GM12874 (cell line): ENCODE measurements at regions not wholly inside any gene's neighbourhood (a gene's known extent, or its start where the extent isn't known, plus 50 kb on each side); places are given as distances from the start of the nearest gene placed in this dataset.

Experiments used
- CTCF ChIP-seq: IDR thresholded peaks from 2 replicates; pipeline ENCODE4 v1.5.1; 2011; ENCODE audit warnings: low read depth, mild to moderate bottlenecking, control low read depth, low read length, moderate library complexity; ENCODE audit not compliant: insufficient read depth

- no peak for TF ChIP-seq CTCF
Observed at GRCh38 chr14:25371068-25371467, 321.1 kb upstream of the STXBP6 start.

- no peak for TF ChIP-seq CTCF
Observed at GRCh38 chr14:25358330-25358729, 308.4 kb upstream of the STXBP6 start.

GRCh38 chr14:25351269-25351668, 301.3 kb upstream of the STXBP6 start:
- no peak for TF ChIP-seq CTCF

GRCh38 chr14:25350802-25351201, 300.9 kb upstream of the STXBP6 start:
- TF ChIP-seq CTCF: no peak

- TF ChIP-seq CTCF: no peak
Observed at GRCh38 chr14:25350021-25350420, 300.1 kb upstream of the STXBP6 start.

- TF ChIP-seq CTCF: no peak
Observed at GRCh38 chr14:25349269-25349668, 299.3 kb upstream of the STXBP6 start.

GRCh38 chr14:25340882-25341281, 290.9 kb upstream of the STXBP6 start:
- TF ChIP-seq CTCF: no peak

GRCh38 chr14:25322784-25323183, 272.8 kb upstream of the STXBP6 start:
- TF ChIP-seq CTCF: no peak
